PC-9 (cell line): ENCODE measurements at regions not wholly inside any gene's neighbourhood (a gene's known extent, or its start where the extent isn't known, plus 50 kb on each side); places are given as distances from the start of the nearest gene placed in this dataset.

Experiments
- BruUV-seq: library from RNA; stranded (reverse); fragments of 400-500 nt; replicated peaks from 2 replicates; lab custom pipeline; 2021; lab: Mats Ljungman, UMichigan
- CTCF ChIA-PET: fragments of 300-600 bp; sonication (Branson Sonifier 250); formaldehyde crosslinking; loops from one replicate; lab custom pipeline; 2022; ENCODE audit warnings: antibody characterized with exemption; lab: Charles Lee
- POLR2A ChIA-PET: fragments of 300-600 bp; sonication (Branson Sonifier 250); formaldehyde crosslinking; loops from one replicate; lab custom pipeline; 2022; ENCODE audit warnings: antibody characterized with exemption; ENCODE audit not compliant: unreplicated experiment; lab: Charles Lee
- DNase-seq, 2 experiments: peaks; one replicate each; pipeline versions ENCODE4 v3.0.0 to v3.0.0-alpha.2; 2015 to 2022; ENCODE audit warnings: mixed read lengths in 1 of 2
- H2AFZ ChIP-seq: fragments of 200-600 bp; sonication (generic); 2 replicates; pipeline ENCODE4 v1.8.1; 2017; ENCODE audit warnings: antibody characterized with exemption
- H3F3A ChIP-seq: fragments of 200-600 bp; sonication (generic); 2 replicates; pipeline ENCODE4 v1.8.1; 2017; ENCODE audit warnings: antibody characterized with exemption, mild to moderate bottlenecking, low read depth; ENCODE audit not compliant: insufficient read depth
- H3K27ac ChIP-seq: fragments of 200-600 bp; sonication (generic); 2 replicates; pipeline ENCODE4 v1.6.1; 2016; ENCODE audit warnings: mixed run types
- H3K27me3 ChIP-seq: fragments of 200-600 bp; sonication (generic); 2 replicates; pipeline ENCODE4 v1.6.1; 2016; ENCODE audit warnings: low read depth, mixed run types; ENCODE audit not compliant: insufficient read depth
- H3K36me3 ChIP-seq: fragments of 200-600 bp; sonication (generic); 2 replicates; pipeline ENCODE4 v1.6.1; 2016; ENCODE audit warnings: low read depth, mixed run types
- H3K4me1 ChIP-seq: fragments of 200-600 bp; sonication (generic); replicated peaks from 2 replicates; pipeline ENCODE4 v1.6.1; 2016; ENCODE audit warnings: mixed run types; ENCODE audit not compliant: insufficient read depth
- H3K4me2 ChIP-seq: fragments of 200-600 bp; sonication (generic); 2 replicates; pipeline ENCODE4 v1.6.1; 2017; ENCODE audit warnings: mixed run types
- H3K4me3 ChIP-seq: fragments of 200-600 bp; sonication (generic); 2 replicates; pipeline ENCODE4 v1.6.1; 2016; ENCODE audit warnings: mixed run types
- H3K79me2 ChIP-seq: fragments of 200-600 bp; sonication (generic); 2 replicates; pipeline ENCODE4 v1.6.1; 2017; ENCODE audit warnings: low read depth, mixed run types
- H3K9me2 ChIP-seq: fragments of 200-600 bp; sonication (generic); 2 replicates; pipeline ENCODE4 v1.8.1; 2017; ENCODE audit warnings: mild to moderate bottlenecking; ENCODE audit not compliant: insufficient read depth
- H3K9me3 ChIP-seq: fragments of 200-600 bp; sonication (generic); 2 replicates; pipeline ENCODE4 v1.8.1; 2016; ENCODE audit warnings: low read depth; ENCODE audit not compliant: insufficient read depth
- H4K20me1 ChIP-seq: fragments of 200-600 bp; sonication (generic); 2 replicates; pipeline ENCODE4 v1.8.1; 2017; ENCODE audit not compliant: insufficient read depth
- EZH2 ChIP-seq: fragments of 200-600 bp; sonication (generic); IDR thresholded peaks from 2 replicates; pipeline ENCODE4 v1.8.0; 2017; ENCODE audit warnings: antibody characterized with exemption, low read depth
- intact Hi-C: fragments of 100-400 bp; cut with micrococcal nuclease; formaldehyde crosslinking; loops from one replicate; pipeline ENCODE4 v1.10.0; 2022; ENCODE audit not compliant: unreplicated experiment
- TF ChIP-seq, protein P1 (sequence below): fragments of 200-600 bp; sonication (generic); conservative IDR thresholded peaks from 2 replicates; pipeline ENCODE4 v1.6.1; 2017; ENCODE audit warnings: mixed run types, antibody characterized with exemption, mild to moderate bottlenecking, moderate library complexity

DNA sequence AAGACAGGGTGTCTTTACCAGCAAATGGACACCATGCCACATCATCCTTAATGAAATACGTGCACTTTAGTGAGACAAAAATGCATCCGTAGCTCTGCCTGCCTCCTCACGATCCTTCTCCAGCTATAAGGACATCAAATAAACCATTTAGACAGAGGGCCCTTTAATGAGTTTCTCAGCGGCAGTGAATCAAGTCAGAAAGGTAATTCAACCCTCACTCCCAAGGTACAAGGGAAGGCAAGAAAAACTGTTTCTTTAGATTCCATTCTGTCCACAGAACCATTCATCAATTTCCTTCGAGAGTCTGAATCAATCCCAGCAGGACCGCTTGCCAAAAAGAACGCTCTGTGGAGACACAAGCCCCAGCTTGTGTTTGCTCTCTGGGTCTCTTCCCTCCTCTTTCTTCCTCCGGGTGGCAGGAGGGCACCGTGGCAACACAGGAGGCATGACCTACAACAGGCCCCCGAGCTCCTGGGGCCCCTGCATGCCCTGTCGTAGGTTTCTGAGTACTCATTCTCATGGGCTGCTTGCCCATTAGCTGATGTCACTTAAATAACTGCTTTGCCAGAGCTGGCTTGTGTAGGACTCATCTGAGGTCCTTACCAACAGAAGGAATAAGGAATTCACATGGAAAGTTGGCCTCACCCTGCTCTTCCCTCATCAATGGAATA lies 297.8 kb upstream of the PRKCQ start:
- TF ChIP-seq, protein P1, sequence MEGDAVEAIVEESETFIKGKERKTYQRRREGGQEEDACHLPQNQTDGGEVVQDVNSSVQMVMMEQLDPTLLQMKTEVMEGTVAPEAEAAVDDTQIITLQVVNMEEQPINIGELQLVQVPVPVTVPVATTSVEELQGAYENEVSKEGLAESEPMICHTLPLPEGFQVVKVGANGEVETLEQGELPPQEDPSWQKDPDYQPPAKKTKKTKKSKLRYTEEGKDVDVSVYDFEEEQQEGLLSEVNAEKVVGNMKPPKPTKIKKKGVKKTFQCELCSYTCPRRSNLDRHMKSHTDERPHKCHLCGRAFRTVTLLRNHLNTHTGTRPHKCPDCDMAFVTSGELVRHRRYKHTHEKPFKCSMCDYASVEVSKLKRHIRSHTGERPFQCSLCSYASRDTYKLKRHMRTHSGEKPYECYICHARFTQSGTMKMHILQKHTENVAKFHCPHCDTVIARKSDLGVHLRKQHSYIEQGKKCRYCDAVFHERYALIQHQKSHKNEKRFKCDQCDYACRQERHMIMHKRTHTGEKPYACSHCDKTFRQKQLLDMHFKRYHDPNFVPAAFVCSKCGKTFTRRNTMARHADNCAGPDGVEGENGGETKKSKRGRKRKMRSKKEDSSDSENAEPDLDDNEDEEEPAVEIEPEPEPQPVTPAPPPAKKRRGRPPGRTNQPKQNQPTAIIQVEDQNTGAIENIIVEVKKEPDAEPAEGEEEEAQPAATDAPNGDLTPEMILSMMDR, result no peak
- TF ChIP-seq EZH2, result no peak
- DNase-seq, result no peak

DNA sequence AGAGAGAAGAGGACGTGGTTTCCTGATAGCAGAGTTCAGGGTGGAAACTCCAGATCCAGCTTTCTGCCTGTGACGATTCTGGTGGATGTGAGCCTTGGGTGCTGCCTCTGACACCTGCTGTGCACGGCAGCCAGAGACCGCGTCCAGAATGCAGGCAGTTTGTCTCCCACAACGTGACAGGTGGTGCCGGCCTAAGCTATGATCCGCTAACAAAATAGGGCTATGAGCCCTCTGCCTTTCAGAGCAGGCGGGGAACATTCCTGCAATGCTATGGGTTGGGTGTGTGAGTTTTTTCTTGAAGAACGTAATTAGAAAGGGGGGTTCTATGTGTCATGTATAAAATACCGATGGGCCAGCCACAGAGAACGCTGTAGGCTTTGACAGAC lies 297.3 kb upstream of the PRKCQ start:
- no peak for TF ChIP-seq EZH2
- TF ChIP-seq, protein P1, result no peak
- Histone ChIP-seq H3K36me3 (no peaks in the 10 kb centered on the region), H4K20me1 (no peaks in the 10 kb centered on the region), H3K9me3 (no peaks in the 10 kb centered on the region), H3K9me2 (no peaks in the 10 kb centered on the region), H3K4me1 (no peaks in the 10 kb centered on the region), H3K27ac (no peak overlapping the region), H2AFZ (no peak overlapping the region), H3K4me2 (no peak overlapping the region), H3K79me2 (no peaks in the 10 kb centered on the region), H3F3A (no peaks in the 10 kb centered on the region), H3K4me3 (no peak overlapping the region), H3K27me3 (peaks cover 11% of the 10 kb centered on the region; the same call in 1 of the 2 replicates)
- POLR2A ChIA-PET, result no interaction called here
- CTCF ChIA-PET, result no interaction called here
- no TSS peak for BruUV-seq
- no peak for DNase-seq
- intact Hi-C loops, result no loop called here

More for the DNA sequence above, 297.8 kb upstream of the PRKCQ start:
- Histone ChIP-seq H3K4me3 (no peak overlapping the region), H3K27ac (no peak overlapping the region), H3K9me2 (no peaks in the 10 kb centered on the region), H3K4me2 (no peak overlapping the region), H3K4me1 (no peaks in the 10 kb centered on the region), H3K79me2 (no peaks in the 10 kb centered on the region), H4K20me1 (no peaks in the 10 kb centered on the region), H3K27me3 (peaks cover 11% of the 10 kb centered on the region; the same call in 1 of the 2 replicates), H3K9me3 (no peaks in the 10 kb centered on the region), H3F3A (no peaks in the 10 kb centered on the region), H2AFZ (no peak overlapping the region), H3K36me3 (no peaks in the 10 kb centered on the region)
- no TSS peak for BruUV-seq
- intact Hi-C loops, result no loop called here
- POLR2A ChIA-PET, result no interaction called here
- CTCF ChIA-PET, result no interaction called here

DNA sequence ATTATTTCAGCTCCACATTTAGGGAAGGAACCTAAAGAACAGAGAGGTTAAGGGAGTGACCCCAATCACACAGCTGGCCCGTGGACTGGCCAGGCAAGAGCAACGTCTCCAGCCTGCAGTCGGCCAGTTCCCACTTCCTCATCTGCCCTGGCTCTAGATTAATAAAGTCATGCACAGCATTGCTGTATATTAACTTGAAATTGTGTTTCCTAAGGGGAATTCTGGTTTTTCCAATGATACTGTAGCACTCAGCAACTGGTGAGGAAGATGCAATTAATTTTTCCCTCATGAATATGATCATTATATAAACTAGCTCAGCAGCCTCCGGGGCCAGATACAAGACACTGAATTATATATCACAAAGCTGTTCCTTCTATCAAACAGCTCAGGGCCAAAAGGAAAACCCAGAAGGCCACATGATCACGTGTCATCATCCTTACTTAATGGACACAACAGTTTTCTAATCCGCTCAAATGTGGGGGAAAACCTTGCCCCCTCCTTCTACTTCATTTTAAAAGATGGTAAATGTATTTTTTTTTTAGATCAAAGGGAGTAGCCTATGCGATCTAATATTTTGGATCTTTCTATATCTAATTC lies 295.3 kb upstream of the PRKCQ start:
- Histone ChIP-seq H3K79me2 (no peaks in the 10 kb centered on the region), H3F3A (no peaks in the 10 kb centered on the region), H4K20me1 (no peaks in the 10 kb centered on the region), H3K9me3 (no peaks in the 10 kb centered on the region), H3K36me3 (no peaks in the 10 kb centered on the region), H3K9me2 (no peaks in the 10 kb centered on the region), H3K27ac (no peak overlapping the region), H3K4me1 (no peaks in the 10 kb centered on the region), H3K27me3 (peaks cover 17% of the 10 kb centered on the region), H3K4me2 (no peak overlapping the region), H3K4me3 (no peak overlapping the region), H2AFZ (no peak overlapping the region)
- POLR2A ChIA-PET, result interaction anchor here (0.6 kb wide), 1 partner anchor 34 kb away, joined by 3 read pairs; no protein-coding TSS in a partner anchor
- BruUV-seq, result no TSS peak
- intact Hi-C loops, result no loop called here
- CTCF ChIA-PET, result no interaction called here
- no peak for DNase-seq
- TF ChIP-seq, protein P1, result no peak
- TF ChIP-seq EZH2, result no peak
